Activated B cell treated with CpG ODN at 0.5 μM for 24 hours (primary cell): ENCODE measurements at regions not wholly inside any gene's neighbourhood (a gene's known extent, or its start where the extent isn't known, plus 50 kb on each side); places are given as distances from the start of the nearest gene placed in this dataset.
"Not testable (repeated sequence)": the region's sequence is repeated elsewhere in the genome, so short reads cannot be mapped to it uniquely, and the experiment has no call there.

Source experiments
- ATAC-seq: fragments of 200-7000 bp; cut with Tn5 transposase; one replicate; pipeline ENCODE4 v1.10.0; 2021; ENCODE audit warnings: low read depth, mild to moderate bottlenecking, moderate library complexity
- CTCF ChIA-PET: fragments of 350-600 bp; sonication (Branson Sonifier 250); formaldehyde crosslinking; loops from one replicate; lab custom pipeline; 2021; ENCODE audit warnings: antibody characterized with exemption; lab: Charles Lee
- POLR2A ChIA-PET: fragments of 350-600 bp; sonication (Branson Sonifier 250); formaldehyde crosslinking; loops from one replicate; lab custom pipeline; 2021; ENCODE audit warnings: antibody characterized with exemption; lab: Charles Lee
- DNase-seq: peaks from one replicate; pipeline ENCODE4 v3.0.0; 2022
- H3K27ac Mint-ChIP-seq: one replicate; pipeline ENCODE4 v1.8.0; 2020; ENCODE audit warnings: mixed read lengths
- H3K27me3 Mint-ChIP-seq: one replicate; pipeline ENCODE4 v1.8.0; 2021; ENCODE audit warnings: mixed read lengths
- H3K36me3 Mint-ChIP-seq: one replicate; pipeline ENCODE4 v1.8.0; 2021; ENCODE audit warnings: low read depth, mixed read lengths
- H3K4me1 Mint-ChIP-seq: one replicate; pipeline ENCODE4 v1.8.0; 2021; ENCODE audit warnings: mixed read lengths
- H3K4me3 Mint-ChIP-seq: one replicate; pipeline ENCODE4 v1.8.0; 2020; ENCODE audit warnings: mild to moderate bottlenecking, mixed read lengths
- H3K9me3 Mint-ChIP-seq: one replicate; pipeline ENCODE4 v1.8.0; 2020; ENCODE audit warnings: mixed read lengths
- intact Hi-C: fragments of 100-400 bp; cut with micrococcal nuclease; formaldehyde crosslinking; loops from one replicate; pipeline ENCODE4 v1.15.1; 2024
- TF ChIP-seq, protein P1 (sequence below): fragments of 200-600 bp; IDR thresholded peaks from one replicate; pipeline ENCODE4 v1.8.0; 2022; ENCODE audit warnings: antibody characterized with exemption, mild to moderate bottlenecking

DNA sequence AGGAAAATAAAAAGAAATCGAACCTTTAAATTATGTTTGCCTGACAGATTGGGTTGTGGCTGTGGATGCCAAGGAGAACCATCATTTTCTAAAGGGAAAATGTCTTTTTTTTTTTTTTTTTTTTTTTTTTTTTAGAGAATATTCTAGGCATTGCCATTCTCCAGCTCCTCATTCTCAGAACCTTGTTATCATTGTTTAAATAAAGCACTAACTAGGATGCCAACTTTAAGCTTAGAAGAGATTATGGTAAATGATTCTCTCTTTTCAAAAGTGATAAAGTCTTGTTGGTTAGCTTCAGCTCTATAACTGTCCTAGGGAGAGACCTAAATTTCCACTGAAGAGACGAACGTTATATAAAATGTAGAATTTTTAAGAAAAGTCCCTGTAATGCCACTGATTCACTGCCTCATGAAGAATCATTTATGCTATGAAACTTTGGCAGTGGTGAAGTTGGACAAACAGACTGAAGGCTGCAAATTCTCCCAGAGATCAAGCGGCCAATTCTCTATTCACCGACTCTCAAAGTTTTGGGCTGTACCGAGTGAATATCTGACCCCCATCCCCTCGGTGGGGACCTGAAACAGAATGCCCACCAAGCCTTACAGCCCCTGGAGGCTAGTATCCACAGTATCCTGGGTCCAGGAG lies 207.9 kb upstream of the PITRM1 start:
- Mint-ChIP-seq H3K27me3 (peaks cover 8% of the 10 kb centered on the region), H3K4me1 (no peaks in the 10 kb centered on the region), H3K27ac (no peak overlapping the region), H3K4me3 (no peak overlapping the region), H3K9me3 (peaks cover 6% of the 10 kb centered on the region), H3K36me3 (no peaks in the 10 kb centered on the region)
- intact Hi-C loops = no loop called here
- CTCF ChIA-PET = no interaction called here
- no peak for DNase-seq
- TF ChIP-seq, protein P1, sequence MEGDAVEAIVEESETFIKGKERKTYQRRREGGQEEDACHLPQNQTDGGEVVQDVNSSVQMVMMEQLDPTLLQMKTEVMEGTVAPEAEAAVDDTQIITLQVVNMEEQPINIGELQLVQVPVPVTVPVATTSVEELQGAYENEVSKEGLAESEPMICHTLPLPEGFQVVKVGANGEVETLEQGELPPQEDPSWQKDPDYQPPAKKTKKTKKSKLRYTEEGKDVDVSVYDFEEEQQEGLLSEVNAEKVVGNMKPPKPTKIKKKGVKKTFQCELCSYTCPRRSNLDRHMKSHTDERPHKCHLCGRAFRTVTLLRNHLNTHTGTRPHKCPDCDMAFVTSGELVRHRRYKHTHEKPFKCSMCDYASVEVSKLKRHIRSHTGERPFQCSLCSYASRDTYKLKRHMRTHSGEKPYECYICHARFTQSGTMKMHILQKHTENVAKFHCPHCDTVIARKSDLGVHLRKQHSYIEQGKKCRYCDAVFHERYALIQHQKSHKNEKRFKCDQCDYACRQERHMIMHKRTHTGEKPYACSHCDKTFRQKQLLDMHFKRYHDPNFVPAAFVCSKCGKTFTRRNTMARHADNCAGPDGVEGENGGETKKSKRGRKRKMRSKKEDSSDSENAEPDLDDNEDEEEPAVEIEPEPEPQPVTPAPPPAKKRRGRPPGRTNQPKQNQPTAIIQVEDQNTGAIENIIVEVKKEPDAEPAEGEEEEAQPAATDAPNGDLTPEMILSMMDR = no peak
- ATAC-seq = no peak
- POLR2A ChIA-PET = no interaction called here

DNA sequence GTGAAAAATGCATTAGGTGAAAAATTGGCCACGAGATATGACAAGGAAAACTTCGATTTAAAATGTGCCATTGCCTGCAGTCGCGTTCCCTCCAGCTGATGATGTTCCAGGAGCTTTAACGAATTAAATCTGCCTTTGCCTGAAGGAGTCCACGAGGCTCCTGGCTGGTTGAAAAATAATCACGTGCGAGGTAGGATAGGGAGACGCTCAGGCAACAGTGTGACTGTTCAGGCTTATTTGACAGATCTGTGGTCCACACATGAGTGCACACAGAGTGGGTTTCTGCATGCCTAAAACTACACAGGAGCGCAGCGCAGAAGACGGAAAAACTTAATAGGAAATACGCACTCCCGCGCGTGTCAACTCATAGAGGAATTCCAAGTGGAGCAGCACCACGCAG lies 204.0 kb upstream of the PITRM1 start:
- no peak for DNase-seq
- H3K36me3 Mint-ChIP-seq = no peaks in the 10 kb centered on the region
- no peak for ATAC-seq
- H3K9me3 Mint-ChIP-seq = no peaks in the 10 kb centered on the region
- H3K27me3 Mint-ChIP-seq = peaks cover 8% of the 10 kb centered on the region
- H3K4me1 Mint-ChIP-seq = no peaks in the 10 kb centered on the region
- ChIA-PET POLR2A (no interaction called here), CTCF (no interaction called here)
- H3K27ac Mint-ChIP-seq = no peak overlapping the region
- intact Hi-C loops = no loop called here
- TF ChIP-seq, protein P1 = no peak
- H3K4me3 Mint-ChIP-seq = no peak overlapping the region

DNA sequence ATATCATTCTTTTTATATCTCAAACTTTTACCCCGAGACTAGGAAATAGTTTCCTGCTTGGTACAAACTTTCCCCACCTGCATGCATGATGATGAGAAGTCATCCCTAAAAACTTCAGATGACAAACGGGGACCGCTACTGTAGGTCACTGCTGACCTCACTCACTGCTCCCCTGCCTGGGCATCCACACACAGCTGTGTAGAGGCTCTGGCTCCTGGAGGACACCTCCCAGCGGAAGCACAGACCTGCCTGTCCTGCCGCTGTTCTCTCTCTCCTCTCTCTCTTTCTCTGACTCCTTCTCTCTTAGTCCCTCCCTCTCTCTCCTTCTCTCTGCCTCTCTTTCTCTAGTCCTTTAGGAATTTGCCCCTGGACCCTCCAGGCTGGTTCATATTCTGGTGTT lies 202.9 kb upstream of the PITRM1 start:
- Mint-ChIP-seq H3K36me3 (no peaks in the 10 kb centered on the region), H3K4me1 (no peaks in the 10 kb centered on the region), H3K27me3 (peaks cover 6% of the 10 kb centered on the region), H3K4me3 (no peak overlapping the region), H3K9me3 (peaks cover 2% of the 10 kb centered on the region), H3K27ac (no peak overlapping the region)
- intact Hi-C loops = no loop called here
- no peak for DNase-seq
- POLR2A ChIA-PET = no interaction called here
- TF ChIP-seq, protein P1 = no peak
- no peak for ATAC-seq
- CTCF ChIA-PET = no interaction called here

DNA sequence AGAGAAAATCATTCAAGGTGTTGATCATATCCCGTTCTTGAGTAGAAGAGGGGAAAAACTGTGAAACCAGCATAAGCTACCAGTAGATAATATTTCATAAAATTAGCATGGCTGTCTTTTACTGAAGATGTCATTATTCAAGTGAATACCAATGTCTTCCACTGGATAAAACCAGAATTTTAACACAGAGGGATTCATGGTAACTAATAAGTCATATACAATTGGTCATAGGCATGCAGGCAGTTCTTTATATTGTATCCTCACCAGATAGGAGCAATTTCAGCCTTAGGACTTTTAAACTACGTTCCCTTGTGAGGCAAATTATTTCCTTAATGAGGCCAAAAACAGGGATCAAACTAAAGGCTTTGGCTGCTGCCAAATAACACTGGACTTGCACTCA lies 202.3 kb upstream of the PITRM1 start:
- H3K27me3 Mint-ChIP-seq = peaks cover 6% of the 10 kb centered on the region
- no peak for DNase-seq
- H3K4me3 Mint-ChIP-seq = no peak overlapping the region
- no peak overlapping the region for H3K27ac Mint-ChIP-seq
- no peaks in the 10 kb centered on the region for H3K36me3 Mint-ChIP-seq
- ATAC-seq = no peak
- TF ChIP-seq, protein P1 = no peak
- ChIA-PET CTCF (no interaction called here), POLR2A (no interaction called here)
- intact Hi-C loops = no loop called here
- peaks cover 2% of the 10 kb centered on the region for H3K9me3 Mint-ChIP-seq
- H3K4me1 Mint-ChIP-seq = no peaks in the 10 kb centered on the region

DNA sequence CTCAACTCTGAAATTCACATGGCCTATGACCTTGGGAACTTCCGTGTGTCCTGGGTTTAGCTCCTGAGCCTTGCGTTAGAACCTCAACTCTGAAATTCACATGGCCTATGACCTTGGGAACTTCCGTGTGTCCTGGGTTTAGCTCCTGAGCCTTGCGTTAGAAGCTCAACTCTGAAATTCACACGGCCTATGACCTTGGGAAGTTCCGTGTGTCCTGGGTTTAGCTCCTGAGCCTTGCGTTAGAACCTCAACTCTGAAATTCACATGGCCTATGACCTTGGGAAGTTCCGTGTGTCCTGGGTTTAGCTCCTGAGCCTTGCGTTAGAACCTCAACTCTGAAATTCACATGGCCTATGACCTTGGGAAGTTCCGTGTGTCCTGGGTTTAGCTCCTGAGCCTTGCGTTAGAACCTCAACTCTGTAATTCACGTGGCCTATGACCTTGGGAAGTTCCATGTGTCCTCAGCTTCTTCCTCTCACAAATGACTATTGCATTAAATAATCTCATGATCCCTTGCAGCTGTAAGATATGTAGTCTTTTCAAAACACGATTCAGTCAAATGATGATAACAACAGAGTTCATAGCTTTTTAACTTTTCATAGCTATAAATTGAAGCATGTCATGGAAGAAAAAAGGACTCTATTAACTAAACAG lies 200.9 kb upstream of the PITRM1 start:
- POLR2A ChIA-PET, H3K36me3 Mint-ChIP-seq, ATAC-seq, H3K9me3 Mint-ChIP-seq, intact Hi-C loops, H3K27me3 Mint-ChIP-seq, H3K4me3 Mint-ChIP-seq, H3K27ac Mint-ChIP-seq, DNase-seq, H3K4me1 Mint-ChIP-seq: not testable (repeated sequence)
- CTCF ChIA-PET = interaction anchor here (1.1 kb wide), 1 partner anchor 134 kb away, joined by 3 read pairs; no protein-coding TSS in a partner anchor
